ENCODE measurements at regions not wholly inside any gene's neighbourhood (a gene's known extent, or its start where the extent isn't known, plus 50 kb on each side); places are given as distances from the start of the nearest gene placed in this dataset.

DNA sequence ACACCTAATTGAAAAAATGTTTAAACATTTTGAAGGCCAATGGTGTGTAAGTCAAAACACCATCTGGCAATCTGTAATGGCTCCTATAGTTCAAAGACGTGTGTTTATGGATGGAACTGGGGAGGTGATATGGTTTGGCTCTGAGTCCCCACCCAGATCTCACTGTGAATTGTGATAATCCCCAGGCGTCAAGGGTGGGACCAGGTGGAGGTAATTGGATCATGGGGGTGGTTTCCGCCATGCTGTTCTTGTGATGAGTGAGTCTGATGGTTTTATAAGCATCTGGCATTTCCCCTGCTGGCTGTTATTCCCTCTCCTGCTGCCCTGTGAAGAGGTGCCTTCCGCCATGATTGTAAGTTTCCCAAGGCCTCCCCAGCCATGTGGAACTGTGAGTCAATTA lies 52.2 kb downstream of the ADRA2C start:
- Mint-ChIP-seq H3K36me3 (no peaks in the 10 kb centered on the region), H3K27ac (no peak overlapping the region), H3K4me3 (no peak overlapping the region), H3K27me3 (no peaks in the 10 kb centered on the region), H3K9me3 (ENCODE audit: low read depth) (no peaks in the 10 kb centered on the region), H3K4me1 (no peaks in the 10 kb centered on the region)
- CTCF ChIA-PET = no interaction called here
- ATAC-seq (no peak), DNase-seq (no peak)

DNA sequence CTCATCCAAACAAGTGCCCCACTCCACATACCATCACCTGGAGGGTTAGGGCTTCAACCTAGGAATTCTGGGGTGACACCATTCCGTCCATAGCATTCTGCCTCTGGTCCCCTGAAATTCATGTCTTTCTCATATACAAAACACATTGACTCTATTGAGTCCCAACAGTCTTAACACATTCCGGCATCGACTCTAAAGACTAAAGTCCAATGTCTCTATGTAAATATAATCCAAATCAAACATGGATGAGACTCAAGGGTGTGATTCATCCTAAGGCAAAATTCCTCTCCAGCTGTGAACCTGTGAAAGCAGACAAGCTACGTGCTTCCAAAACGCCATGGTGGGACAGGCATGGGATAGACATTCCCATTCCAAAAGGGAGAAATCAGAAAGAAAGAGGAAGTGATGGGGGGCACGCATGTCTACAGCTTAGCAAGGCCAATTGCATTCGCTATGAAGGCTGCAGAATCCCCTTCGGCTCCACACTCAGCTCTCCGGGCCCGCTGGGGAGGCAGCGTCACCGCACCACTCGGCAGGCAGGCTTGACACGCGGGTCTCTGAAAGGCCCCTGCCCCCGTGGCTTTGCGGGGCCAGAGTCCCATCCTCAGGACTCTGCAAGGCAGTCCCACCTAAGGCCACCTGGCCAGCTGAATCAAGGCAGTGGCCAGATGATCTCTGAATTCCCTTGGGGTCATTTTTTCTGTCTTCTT lies 53.2 kb downstream of the ADRA2C start:
- no peak overlapping the region for H3K27ac Mint-ChIP-seq
- H3K9me3 Mint-ChIP-seq (ENCODE audit: low read depth) = no peaks in the 10 kb centered on the region
- no peaks in the 10 kb centered on the region for H3K4me1 Mint-ChIP-seq
- H3K4me3 Mint-ChIP-seq = no peak overlapping the region
- CTCF ChIA-PET = no interaction called here
- no peaks in the 10 kb centered on the region for H3K27me3 Mint-ChIP-seq
- no peaks in the 10 kb centered on the region for H3K36me3 Mint-ChIP-seq
- DNase-seq = no peak
- no peak for ATAC-seq

DNA sequence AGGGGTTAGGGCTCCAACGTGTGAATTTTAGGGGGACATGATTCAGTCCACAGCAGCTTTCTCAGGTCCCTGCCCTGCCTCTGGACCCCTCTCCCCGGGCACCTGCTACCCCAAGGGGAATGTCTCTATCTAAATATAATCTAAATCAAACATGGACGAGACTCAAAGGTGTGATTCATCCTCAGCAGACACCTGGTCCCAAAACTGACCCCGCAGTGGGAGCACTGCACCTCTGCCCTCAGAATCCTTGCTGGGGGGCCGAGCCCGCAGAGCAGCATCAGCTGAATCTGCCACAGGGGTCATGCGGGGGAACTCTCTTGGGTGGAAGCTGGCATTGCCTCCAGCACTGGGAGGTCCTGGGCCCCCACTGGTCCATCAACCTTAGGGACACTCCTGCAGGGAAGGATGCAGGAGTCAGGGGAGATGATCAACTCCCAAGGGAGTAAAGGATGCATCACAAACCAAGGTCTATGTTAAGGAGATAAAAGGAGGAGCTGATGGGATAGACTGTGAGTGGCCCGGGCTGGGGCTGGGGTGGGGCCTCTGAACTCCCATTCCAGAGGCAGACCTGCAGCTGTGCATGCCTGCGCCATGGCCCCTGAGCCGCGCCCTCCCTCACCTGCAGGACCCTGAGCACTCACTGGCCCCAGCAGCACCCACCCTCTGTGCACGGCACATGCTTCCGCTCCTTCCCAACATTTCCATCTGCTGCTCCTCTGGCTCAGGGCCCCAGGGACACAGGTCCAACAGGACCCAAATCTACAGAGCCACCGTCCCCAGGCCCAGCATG lies 54.0 kb downstream of the ADRA2C start:
- Mint-ChIP-seq H3K36me3 (no peaks in the 10 kb centered on the region), H3K27ac (no peak overlapping the region), H3K4me3 (no peak overlapping the region), H3K9me3 (ENCODE audit: low read depth) (no peaks in the 10 kb centered on the region), H3K27me3 (no peaks in the 10 kb centered on the region), H3K4me1 (no peaks in the 10 kb centered on the region)
- DNase-seq (no peak), ATAC-seq (no peak)
- CTCF ChIA-PET = no interaction called here

DNA sequence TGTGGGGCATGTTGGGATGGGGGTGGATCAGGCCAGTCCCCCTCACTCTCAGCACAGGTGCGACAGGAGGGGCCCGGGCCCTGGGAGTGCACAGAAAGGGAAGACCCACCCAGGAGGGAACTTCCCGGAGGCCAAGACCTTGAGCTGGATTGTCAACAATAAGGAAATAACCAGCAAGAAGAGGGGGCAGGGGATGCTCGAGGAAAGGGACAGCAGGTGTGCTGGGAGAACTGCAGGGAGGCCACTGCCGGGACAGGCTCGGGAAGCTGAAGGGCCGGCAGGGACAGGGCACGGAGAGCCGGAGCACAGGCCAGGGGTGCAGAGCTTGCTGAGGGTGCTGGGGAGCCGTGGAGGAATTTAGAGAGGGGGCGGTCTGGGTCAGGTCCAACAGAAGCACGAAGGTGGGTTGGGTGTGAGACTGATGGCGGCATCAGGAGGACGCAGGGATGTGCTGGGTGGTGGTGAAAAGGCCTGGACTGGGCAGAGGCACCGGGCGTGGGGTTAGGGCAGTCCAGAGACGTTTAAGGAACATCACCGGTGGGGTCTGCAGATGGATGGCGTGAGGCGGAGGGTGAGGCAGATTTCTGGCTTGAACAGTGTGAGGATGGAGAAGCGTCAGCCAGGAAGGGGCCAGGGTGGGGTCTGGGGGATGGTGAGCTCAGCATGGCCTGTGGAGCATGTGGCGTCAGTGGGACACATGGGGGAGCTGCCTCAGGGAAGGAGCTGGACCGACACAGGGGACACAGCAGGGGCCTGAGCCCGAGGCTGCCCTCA lies 54.8 kb downstream of the ADRA2C start:
- no peaks in the 10 kb centered on the region for H3K9me3 Mint-ChIP-seq (ENCODE audit: low read depth)
- ATAC-seq (no peak), DNase-seq (no peak)
- H3K4me3 Mint-ChIP-seq = no peak overlapping the region
- H3K4me1 Mint-ChIP-seq = no peaks in the 10 kb centered on the region
- H3K27me3 Mint-ChIP-seq = no peaks in the 10 kb centered on the region
- CTCF ChIA-PET = no interaction called here
- no peaks in the 10 kb centered on the region for H3K36me3 Mint-ChIP-seq
- H3K27ac Mint-ChIP-seq = no peak overlapping the region

DNA sequence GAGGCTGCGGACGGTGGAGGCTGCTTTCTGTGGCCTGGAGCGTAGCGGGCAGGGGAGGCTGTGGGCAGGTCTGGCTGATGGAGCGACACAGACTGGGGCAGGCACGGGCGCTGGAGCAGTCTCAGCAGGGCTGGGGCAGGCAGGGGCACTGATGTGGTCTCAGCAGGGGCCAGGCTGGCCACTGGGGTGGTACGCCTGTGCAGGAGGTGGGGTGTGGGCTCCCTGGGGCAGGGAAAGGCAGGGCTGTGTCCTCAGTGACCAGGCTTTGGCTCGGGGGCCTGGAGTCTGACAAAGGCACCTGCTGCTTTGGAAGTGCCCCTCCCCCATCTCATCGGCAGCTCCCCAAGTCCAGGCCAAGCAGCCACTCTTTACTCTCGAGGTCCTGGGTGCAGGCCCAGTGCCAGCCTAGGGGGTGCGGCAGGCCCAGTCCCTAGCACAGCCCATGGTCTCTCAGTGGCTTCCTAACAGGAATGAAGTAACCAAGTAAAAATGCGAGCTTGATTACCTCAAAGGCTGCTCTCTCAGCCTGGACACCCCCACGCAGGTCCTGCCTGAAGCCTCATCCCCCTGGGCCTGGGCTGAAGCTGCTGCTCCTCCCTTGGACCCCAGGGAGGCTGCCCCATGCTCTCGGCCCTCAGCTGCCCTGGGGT lies 55.5 kb downstream of the ADRA2C start:
- ATAC-seq (no peak), DNase-seq (no peak)
- no peaks in the 10 kb centered on the region for H3K9me3 Mint-ChIP-seq (ENCODE audit: low read depth)
- CTCF ChIA-PET = no interaction called here
- no peak overlapping the region for H3K4me3 Mint-ChIP-seq
- no peaks in the 10 kb centered on the region for H3K4me1 Mint-ChIP-seq
- H3K27ac Mint-ChIP-seq = no peak overlapping the region
- H3K27me3 Mint-ChIP-seq = no peaks in the 10 kb centered on the region
- no peaks in the 10 kb centered on the region for H3K36me3 Mint-ChIP-seq

DNA sequence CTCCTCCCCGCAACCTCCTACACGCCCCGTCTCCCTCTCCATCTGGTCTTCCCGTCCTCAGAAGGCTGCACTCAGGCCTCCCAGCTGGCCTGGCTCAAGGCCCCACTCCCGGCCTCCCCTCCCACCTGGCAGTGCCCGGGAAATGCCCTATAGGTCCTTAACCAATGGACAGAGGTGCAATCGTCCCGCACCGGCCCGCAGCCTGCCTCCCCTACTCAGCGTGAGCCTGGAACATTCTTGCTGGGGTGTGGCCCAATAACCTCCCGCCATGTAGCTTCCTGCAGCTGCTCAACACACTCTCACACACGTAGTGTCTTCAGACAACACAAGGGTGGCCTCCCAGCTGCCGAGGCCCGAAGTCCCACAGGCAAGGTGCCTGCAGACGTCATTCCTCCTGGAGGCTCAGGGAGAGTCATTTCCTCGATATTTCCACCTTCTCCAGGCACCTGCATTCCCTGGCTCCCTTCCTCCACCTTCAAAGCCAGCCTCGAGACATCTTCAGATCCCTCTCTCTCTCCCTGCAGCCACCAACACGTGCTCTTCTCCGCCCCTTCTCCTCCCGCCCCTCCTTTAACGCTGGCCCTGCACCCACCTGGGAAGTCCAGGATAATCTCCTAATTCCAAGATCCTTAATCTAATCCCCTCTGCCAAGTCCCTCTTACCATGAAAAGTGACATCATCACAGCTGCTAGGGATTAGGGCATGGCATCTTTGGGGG lies 56.2 kb downstream of the ADRA2C start:
- Mint-ChIP-seq H3K36me3 (no peaks in the 10 kb centered on the region), H3K27ac (no peak overlapping the region), H3K4me1 (no peaks in the 10 kb centered on the region), H3K9me3 (ENCODE audit: low read depth) (no peaks in the 10 kb centered on the region), H3K27me3 (no peaks in the 10 kb centered on the region), H3K4me3 (no peak overlapping the region)
- no peak for ATAC-seq
- CTCF ChIA-PET = no interaction called here
- no peak for DNase-seq

DNA sequence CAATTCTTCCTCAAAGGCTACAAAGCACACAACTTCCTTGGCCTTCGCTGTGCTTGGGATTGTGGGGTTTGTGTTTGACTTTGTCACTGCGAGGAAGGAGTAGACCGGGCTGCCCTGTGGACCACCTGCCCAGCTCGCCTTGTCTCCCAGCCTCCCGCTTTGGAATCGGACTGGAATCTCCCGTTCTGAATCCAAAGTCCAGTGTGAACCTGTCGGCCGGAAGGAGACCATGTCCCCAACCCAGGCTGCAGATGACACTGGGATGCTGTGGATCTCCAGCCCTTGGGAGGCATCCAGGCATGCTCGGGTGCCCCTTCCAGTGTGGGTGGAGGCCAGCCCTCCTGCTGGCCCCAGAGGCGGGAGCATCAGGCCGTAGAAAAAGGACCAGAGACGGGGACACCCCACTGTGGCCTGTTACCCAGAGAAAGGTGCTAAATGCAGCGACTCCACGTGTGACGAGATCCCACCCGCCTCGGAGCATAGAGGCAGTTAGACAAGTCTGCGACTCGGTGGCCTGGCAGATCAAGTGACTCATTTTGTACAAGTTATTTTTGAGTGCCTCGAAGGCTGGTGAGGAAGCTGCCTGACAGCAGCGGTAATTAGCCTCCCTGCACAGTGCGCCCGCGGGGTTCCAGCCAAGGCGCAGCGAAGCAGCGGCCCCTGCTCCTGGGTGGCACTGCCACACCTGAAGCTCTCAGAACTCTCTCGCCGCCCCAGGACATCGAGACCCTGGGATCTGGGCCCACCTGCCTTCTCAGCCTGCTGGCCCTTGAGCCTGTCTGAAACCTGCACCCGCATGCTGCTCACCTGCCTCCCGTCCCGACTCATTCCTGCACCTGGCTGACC lies 57.5 kb downstream of the ADRA2C start:
- no peak overlapping the region for H3K27ac Mint-ChIP-seq
- H3K9me3 Mint-ChIP-seq (ENCODE audit: low read depth) = no peaks in the 10 kb centered on the region
- no peak for ATAC-seq
- DNase-seq = no peak
- no peaks in the 10 kb centered on the region for H3K27me3 Mint-ChIP-seq
- H3K4me1 Mint-ChIP-seq = no peaks in the 10 kb centered on the region
- no peak overlapping the region for H3K4me3 Mint-ChIP-seq
- no peaks in the 10 kb centered on the region for H3K36me3 Mint-ChIP-seq
- CTCF ChIA-PET = no interaction called here

DNA sequence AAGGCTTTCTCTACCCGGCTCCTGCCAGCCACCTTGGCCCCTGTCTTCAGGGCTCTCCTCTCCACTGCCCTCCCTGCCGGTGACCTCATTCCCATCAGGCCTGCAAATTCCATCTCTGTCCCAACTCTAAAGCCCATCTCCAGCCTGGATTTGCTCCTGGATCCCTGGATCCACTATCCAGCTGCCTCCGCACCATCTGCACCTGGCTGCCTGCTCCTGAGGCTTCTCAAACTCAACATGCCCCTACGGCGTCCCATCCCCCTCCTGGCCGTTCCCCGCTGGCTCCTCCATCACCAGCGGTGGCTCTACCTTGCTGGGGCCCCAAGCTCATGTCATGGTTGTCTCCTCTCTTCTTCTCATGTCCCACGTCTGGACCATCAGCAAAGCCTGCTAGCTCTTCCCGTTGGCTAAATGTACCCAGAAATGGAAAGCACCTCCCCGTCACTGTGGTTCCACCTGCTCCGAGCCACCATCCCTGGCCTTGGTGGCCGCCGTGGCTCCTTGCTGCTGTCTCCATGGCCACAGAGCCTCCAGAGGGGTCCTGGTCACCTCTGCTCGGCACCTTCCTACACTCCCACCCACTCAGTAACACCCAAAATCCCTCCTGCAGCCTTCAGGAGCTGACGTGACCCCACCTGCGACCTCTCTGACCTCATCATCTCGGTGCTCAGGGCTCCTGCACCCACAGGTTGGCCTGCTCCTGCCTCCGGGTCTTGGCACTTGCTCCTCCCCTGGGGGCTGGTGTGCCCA lies 58.5 kb downstream of the ADRA2C start:
- DNase-seq (no peak), ATAC-seq (no peak)
- Mint-ChIP-seq H3K9me3 (ENCODE audit: low read depth) (no peaks in the 10 kb centered on the region), H3K4me3 (no peak overlapping the region), H3K4me1 (no peaks in the 10 kb centered on the region), H3K36me3 (no peaks in the 10 kb centered on the region), H3K27me3 (no peaks in the 10 kb centered on the region), H3K27ac (no peak overlapping the region)
- CTCF ChIA-PET = no interaction called here

DNA sequence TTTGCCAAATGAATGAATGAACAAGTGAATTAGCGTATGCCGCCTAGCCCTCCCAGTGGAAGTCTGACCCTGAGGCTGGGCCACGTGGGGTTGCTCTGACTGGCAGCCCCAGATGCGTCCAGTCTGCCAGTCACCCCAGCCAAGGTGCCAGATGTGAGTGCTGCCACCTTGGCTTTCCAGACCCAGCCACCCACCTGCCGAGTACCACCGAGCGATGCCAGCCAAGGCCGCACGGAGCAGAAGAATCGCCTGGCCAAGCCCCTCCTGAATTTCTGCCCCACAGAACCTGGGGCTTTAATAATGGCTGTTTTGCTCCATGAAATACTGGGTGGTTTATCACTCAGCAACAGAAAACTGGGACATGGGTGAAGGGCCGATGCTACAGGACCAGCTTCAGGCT lies 59.3 kb downstream of the ADRA2C start:
- H3K27me3 Mint-ChIP-seq = no peaks in the 10 kb centered on the region
- H3K36me3 Mint-ChIP-seq = no peaks in the 10 kb centered on the region
- ATAC-seq (no peak), DNase-seq (no peak)
- no peak overlapping the region for H3K27ac Mint-ChIP-seq
- H3K4me1 Mint-ChIP-seq = no peaks in the 10 kb centered on the region
- CTCF ChIA-PET = no interaction called here
- H3K9me3 Mint-ChIP-seq (ENCODE audit: low read depth) = no peaks in the 10 kb centered on the region
- H3K4me3 Mint-ChIP-seq = no peak overlapping the region

DNA sequence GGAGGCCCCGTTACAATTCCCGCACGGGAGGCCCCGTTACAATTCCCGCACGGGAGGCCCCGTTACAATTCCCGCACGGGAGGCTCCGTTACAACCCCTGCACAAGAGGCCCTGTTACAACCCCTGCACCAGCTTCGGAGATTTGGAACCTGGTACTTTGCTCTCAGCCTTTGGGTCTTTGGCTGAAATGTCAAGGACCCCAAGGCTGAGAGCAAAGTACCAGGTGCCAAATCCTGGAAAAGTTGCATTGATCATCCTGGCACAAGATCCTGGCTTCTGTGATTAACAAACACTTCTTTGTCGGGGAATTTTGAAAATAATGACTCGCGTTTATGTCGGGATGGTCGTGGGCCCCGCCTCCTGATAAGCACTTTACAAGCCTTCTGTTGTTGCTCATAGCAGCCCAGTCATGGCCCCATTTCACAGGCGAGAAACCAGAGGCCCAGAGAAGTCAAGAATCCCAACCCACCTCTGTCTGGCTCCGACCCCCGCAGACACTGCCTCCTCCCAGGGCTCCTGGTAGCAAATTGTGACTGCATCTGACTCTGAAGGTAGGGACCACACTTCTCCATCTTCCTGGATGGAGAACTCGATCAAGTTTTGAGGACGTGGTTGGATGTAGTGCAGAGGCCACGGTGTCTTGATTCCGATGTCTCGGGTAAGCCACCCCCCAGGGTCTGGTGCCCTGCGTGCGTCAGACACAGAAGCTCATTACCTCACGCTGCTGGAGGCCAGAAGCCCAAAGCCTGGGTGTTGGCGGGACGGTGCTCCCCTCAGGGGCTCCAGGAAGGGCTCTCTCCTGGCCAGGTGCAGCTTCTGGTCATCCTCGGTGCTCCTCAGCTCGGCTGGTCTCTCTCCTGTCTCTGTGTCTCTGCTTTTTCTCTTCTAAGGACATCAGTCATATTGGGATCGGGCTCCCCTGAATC lies 60.3 kb downstream of the ADRA2C start:
- H3K9me3 Mint-ChIP-seq (ENCODE audit: low read depth) = no peaks in the 10 kb centered on the region
- no peak for DNase-seq
- CTCF ChIA-PET = no interaction called here
- no peak for ATAC-seq
- no peaks in the 10 kb centered on the region for H3K27me3 Mint-ChIP-seq
- no peak overlapping the region for H3K27ac Mint-ChIP-seq
- H3K4me1 Mint-ChIP-seq = no peaks in the 10 kb centered on the region
- no peak overlapping the region for H3K4me3 Mint-ChIP-seq
- no peaks in the 10 kb centered on the region for H3K36me3 Mint-ChIP-seq

DNA sequence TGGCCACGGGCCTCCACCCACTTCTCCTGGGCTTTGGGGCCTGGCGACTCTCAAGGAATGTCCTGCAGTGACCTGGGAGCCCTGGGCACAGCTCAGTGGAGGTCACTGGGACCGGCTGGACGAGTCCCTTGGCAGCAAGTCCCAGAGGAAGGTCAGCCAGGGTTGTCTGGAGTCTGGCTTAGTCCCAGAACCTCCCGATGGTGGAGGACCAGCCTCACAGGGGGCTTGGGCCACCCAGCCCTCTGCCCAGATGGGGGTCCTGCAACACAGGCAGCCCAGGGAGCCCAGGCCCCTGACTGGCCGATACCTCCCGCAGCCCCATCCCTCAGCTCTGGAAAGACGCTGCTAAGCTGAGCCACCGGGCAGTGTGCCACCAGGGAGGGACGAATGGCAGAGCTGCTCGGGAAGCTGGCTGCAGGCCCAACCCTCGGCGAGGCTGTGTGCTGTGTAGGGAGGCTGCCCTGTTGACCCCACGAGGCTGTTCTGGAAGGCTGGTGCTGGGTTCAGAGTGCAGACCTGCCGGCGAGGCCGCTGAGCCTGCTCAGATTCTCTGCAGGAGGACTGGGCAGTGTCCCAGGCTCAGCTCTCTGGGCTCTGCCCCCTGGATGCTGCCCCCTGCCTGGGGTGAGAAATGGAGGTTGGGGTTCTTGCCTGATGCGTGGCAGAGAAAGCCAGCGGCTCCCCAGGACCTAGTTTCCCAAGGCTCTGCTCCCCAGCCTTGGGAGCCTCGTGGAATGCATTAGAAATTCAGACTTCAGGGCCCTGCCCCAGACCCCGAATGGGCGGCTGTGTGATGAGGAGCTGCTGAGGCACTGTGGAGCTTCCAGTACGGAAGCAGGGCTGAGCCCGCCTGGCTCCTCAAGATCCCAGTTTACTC lies 61.7 kb downstream of the ADRA2C start:
- Mint-ChIP-seq H3K27ac (no peak overlapping the region), H3K36me3 (no peaks in the 10 kb centered on the region), H3K9me3 (ENCODE audit: low read depth) (no peaks in the 10 kb centered on the region), H3K27me3 (no peaks in the 10 kb centered on the region), H3K4me3 (no peak overlapping the region), H3K4me1 (no peaks in the 10 kb centered on the region)
- ATAC-seq (no peak), DNase-seq (no peak)
- CTCF ChIA-PET = no interaction called here
